ENCODE measurements at regions not wholly inside any gene's neighbourhood (a gene's known extent, or its start where the extent isn't known, plus 50 kb on each side); places are given as distances from the start of the nearest gene placed in this dataset.

DNA sequence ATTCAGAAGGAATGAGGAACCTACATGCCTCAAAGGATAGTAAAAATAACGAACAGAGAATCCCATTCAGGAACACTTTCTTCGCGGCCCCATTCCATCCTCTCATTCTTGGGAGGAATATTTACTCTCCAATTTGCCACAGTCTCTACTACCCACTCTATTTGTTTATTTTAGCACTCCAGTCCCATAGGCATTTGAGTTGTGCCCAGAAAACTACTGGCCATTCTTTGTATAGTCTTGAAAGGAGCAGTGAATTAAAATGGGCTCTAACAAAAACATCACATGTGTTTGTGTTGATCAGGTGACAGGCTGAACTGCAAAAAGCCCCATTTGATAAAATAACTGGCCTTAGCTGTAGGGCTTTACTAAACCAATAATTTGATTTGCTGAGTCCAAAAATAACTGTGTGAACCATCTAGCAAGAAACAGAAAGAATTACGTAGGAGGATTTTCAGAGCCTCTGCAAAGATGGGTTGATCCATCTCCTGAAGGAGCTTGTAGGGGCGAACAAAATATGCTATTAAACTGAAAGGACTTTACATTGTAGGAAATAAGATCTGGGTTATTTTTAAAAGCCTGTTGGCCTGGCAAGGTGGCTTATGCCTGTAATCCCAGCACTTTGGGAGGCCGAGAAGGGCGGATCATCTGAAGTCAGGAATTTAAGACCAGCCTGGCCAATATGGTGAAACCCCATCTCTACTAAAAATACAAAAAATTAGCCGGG lies 142.3 kb upstream of the CPNE8 start:
- no peak for TF ChIP-seq CTCF (IDR thresholded peaks at IDR 0.05; ENCODE audit: poor library complexity, severe bottlenecking)
- H3K4me1 ChIP-seq (ENCODE audit: insufficient read depth, poor library complexity, severe bottlenecking): no peaks in the 10 kb centered on the region
- DNase-seq (ENCODE audit: low spot score): no peak
- H3K27me3 ChIP-seq (ENCODE audit: insufficient read depth, poor library complexity, severe bottlenecking): no peaks in the 10 kb centered on the region
- no peak overlapping the region for H3K27ac ChIP-seq (ENCODE audit: poor library complexity, severe bottlenecking)
- no peaks in the 10 kb centered on the region for H3K36me3 ChIP-seq (ENCODE audit: low read depth)
- no peaks in the 10 kb centered on the region for H3K9me3 ChIP-seq (ENCODE audit: severe bottlenecking)
- ATAC-seq (ENCODE audit: low read depth): no peak
- no peak overlapping the region for H3K4me3 ChIP-seq (ENCODE audit: severe bottlenecking)

DNA sequence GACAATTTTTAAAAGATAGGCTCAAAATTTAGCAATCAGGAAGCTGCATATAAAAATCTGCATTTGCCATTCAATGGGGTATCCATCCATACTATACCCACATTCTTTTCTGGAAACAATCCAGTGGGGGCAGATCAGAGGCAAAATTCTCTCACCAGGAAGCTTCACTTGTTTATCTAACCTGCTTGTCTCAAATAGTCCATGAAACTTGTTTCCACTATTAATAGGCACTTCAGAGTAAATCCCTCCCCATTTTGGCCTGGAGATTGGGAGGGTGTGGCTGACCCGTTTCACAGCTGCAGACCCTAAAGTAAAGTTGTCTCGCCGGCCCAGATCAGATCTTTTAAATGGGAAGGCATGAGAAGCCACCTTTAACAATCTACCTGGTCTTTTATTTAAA lies 139.4 kb upstream of the CPNE8 start:
- no peaks in the 10 kb centered on the region for H3K27me3 ChIP-seq (ENCODE audit: insufficient read depth, poor library complexity, severe bottlenecking)
- no peak for ATAC-seq (ENCODE audit: low read depth)
- no peaks in the 10 kb centered on the region for H3K36me3 ChIP-seq (ENCODE audit: low read depth)
- no peak overlapping the region for H3K27ac ChIP-seq (ENCODE audit: poor library complexity, severe bottlenecking)
- H3K4me3 ChIP-seq (ENCODE audit: severe bottlenecking): no peak overlapping the region
- no peak for DNase-seq (ENCODE audit: low spot score)
- no peak for TF ChIP-seq CTCF (IDR thresholded peaks at IDR 0.05; ENCODE audit: poor library complexity, severe bottlenecking)
- no peaks in the 10 kb centered on the region for H3K9me3 ChIP-seq (ENCODE audit: severe bottlenecking)
- H3K4me1 ChIP-seq (ENCODE audit: insufficient read depth, poor library complexity, severe bottlenecking): no peaks in the 10 kb centered on the region

DNA sequence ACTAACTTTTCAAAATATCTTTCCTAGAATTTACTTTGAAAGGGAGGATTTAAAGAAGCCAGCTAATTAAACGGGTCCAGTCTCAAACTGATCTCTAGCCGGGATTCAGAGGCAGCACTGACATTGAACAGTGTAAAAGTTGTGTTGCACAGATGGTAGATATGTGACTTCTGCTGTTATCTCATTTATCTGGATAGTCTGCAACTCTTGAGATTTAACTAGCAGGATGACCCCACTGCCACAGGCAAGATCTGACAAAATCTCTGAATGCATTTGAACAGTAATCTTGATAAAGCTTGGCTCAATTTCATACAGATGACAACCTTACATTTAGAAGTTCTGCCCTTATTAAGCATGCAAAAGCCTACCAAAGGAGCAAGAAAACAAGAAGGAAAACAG lies 138.0 kb upstream of the CPNE8 start:
- DNase-seq (ENCODE audit: low spot score): no peak
- H3K9me3 ChIP-seq (ENCODE audit: severe bottlenecking): no peaks in the 10 kb centered on the region
- ATAC-seq (ENCODE audit: low read depth): no peak
- no peaks in the 10 kb centered on the region for H3K4me1 ChIP-seq (ENCODE audit: insufficient read depth, poor library complexity, severe bottlenecking)
- H3K36me3 ChIP-seq (ENCODE audit: low read depth): no peaks in the 10 kb centered on the region
- TF ChIP-seq CTCF (IDR thresholded peaks at IDR 0.05; ENCODE audit: poor library complexity, severe bottlenecking): no peak
- H3K27ac ChIP-seq (ENCODE audit: poor library complexity, severe bottlenecking): no peak overlapping the region
- H3K27me3 ChIP-seq (ENCODE audit: insufficient read depth, poor library complexity, severe bottlenecking): no peaks in the 10 kb centered on the region
- no peak overlapping the region for H3K4me3 ChIP-seq (ENCODE audit: severe bottlenecking)

GRCh38 chr12:39040275-39040674 lies 134.9 kb upstream of the CPNE8 start:
- no peaks in the 10 kb centered on the region for H3K9me3 ChIP-seq (ENCODE audit: severe bottlenecking)
- no peaks in the 10 kb centered on the region for H3K36me3 ChIP-seq (ENCODE audit: low read depth)
- no peaks in the 10 kb centered on the region for H3K4me1 ChIP-seq (ENCODE audit: insufficient read depth, poor library complexity, severe bottlenecking)
- H3K27ac ChIP-seq (ENCODE audit: poor library complexity, severe bottlenecking): no peak overlapping the region
- H3K4me3 ChIP-seq (ENCODE audit: severe bottlenecking): no peak overlapping the region
- no peaks in the 10 kb centered on the region for H3K27me3 ChIP-seq (ENCODE audit: insufficient read depth, poor library complexity, severe bottlenecking)
- ATAC-seq (ENCODE audit: low read depth) (no peak), DNase-seq (ENCODE audit: low spot score) (no peak)
- TF ChIP-seq CTCF (IDR thresholded peaks at IDR 0.05; ENCODE audit: poor library complexity, severe bottlenecking): no peak

GRCh38 chr12:39037115-39037514 lies 131.7 kb upstream of the CPNE8 start:
- no peak for TF ChIP-seq CTCF (IDR thresholded peaks at IDR 0.05; ENCODE audit: poor library complexity, severe bottlenecking)
- DNase-seq (ENCODE audit: low spot score) (no peak), ATAC-seq (ENCODE audit: low read depth) (no peak)

More at GRCh38 chr12:39037115-39037514, 131.7 kb upstream of the CPNE8 start:
- Histone ChIP-seq H3K27ac (ENCODE audit: poor library complexity, severe bottlenecking) (no peak overlapping the region), H3K27me3 (ENCODE audit: insufficient read depth, poor library complexity, severe bottlenecking) (no peaks in the 10 kb centered on the region), H3K4me1 (ENCODE audit: insufficient read depth, poor library complexity, severe bottlenecking) (no peaks in the 10 kb centered on the region), H3K9me3 (ENCODE audit: severe bottlenecking) (no peaks in the 10 kb centered on the region), H3K36me3 (ENCODE audit: low read depth) (no peaks in the 10 kb centered on the region), H3K4me3 (ENCODE audit: severe bottlenecking) (no peak overlapping the region)
